Keratinocyte (primary cell): ENCODE measurements at regions not wholly inside any gene's neighbourhood (a gene's known extent, or its start where the extent isn't known, plus 50 kb on each side); places are given as distances from the start of the nearest gene placed in this dataset.
"Not testable (repeated sequence)": the region's sequence is repeated elsewhere in the genome, so short reads cannot be mapped to it uniquely, and the experiment has no call there.

Experiments used
- CTCF ChIP-seq, 3 experiments: IDR thresholded peaks in 1 of 3; conservative IDR thresholded peaks in 1 of 3; optimal IDR thresholded peaks in 1 of 3; 2 replicates in 2 of 3; 3 replicates in 1 of 3; pipeline versions ENCODE3 to v1.5.1; 2011; ENCODE audit warnings: low read length in 3 of 3, mild to moderate bottlenecking in 3 of 3, moderate library complexity in 2 of 3, control low read depth in 1 of 3, inconsistent platforms in 1 of 3; ENCODE audit not compliant: insufficient read depth in 2 of 3; ENCODE audit errors: extremely low read depth in 1 of 3
- EZH2 ChIP-seq: IDR thresholded peaks from one replicate; pipeline ENCODE4 v1.6.1; 2012; ENCODE audit warnings: inconsistent platforms, mild to moderate bottlenecking, low read length, moderate library complexity

- not testable (repeated sequence) for TF ChIP-seq CTCF (optimal IDR thresholded peaks at IDR 0.05 in 1 of 3, IDR thresholded peaks at IDR 0.05 in 1 of 3, conservative IDR thresholded peaks at IDR 0.05 in 1 of 3; ENCODE audit: extremely low read depth in 1 of 3, insufficient read depth in 2 of 3, low read length in 3 of 3); EZH2
These were observed 1181.1 kb downstream of the SLITRK5 start for GRCh38 chr13:88852293-88852692.
